K562 (cell line): ENCODE measurements at regions not wholly inside any gene's neighbourhood (a gene's known extent, or its start where the extent isn't known, plus 50 kb on each side); places are given as distances from the start of the nearest gene placed in this dataset.

Source experiments
- CHCHD3 ChIP-seq: fragments of 250-450 bp; sonication (Bioruptor Pico); IDR thresholded peaks from 2 replicates; pipeline ENCODE4 v2.1.2; 2022; ENCODE audit warnings: mild to moderate bottlenecking
- CREB3 ChIP-seq: fragments of 450-650 bp; conservative IDR thresholded peaks from 2 replicates; pipeline ENCODE4 v1.6.1; 2016; ENCODE audit warnings: missing genetic modification characterization, low read depth, mild to moderate bottlenecking, missing compliant biosample characterization, moderate library complexity
- CTBP1 ChIP-seq: fragments of 450-650 bp; IDR thresholded peaks from 2 replicates; pipeline ENCODE4 v1.6.1; 2016; ENCODE audit warnings: borderline replicate concordance
- DPF2 ChIP-seq: fragments of 450-650 bp; IDR thresholded peaks from 2 replicates; pipeline ENCODE4 v1.6.1; 2016
- JUND ChIP-seq, 2 experiments: IDR thresholded peaks; 2 replicates in 1 of 2; 3 replicates in 1 of 2; pipeline ENCODE4 v1.6.1; 2011; ENCODE audit warnings: borderline replicate concordance in 2 of 2, low read depth in 2 of 2, low read length in 2 of 2, improper control_type of control experiment in 1 of 2, missing biosample characterization in 1 of 2, missing genetic modification characterization in 1 of 2, missing genetic modification reagents in 1 of 2
- POLR3A ChIP-seq: IDR thresholded peaks from 2 replicates; pipeline ENCODE4 v1.6.1; 2011; ENCODE audit warnings: borderline replicate concordance, mild to moderate bottlenecking, moderate library complexity; ENCODE audit not compliant: insufficient read length, insufficient read depth; ENCODE audit errors: extremely low read depth
- RAD51 ChIP-seq: fragments of 450-650 bp; IDR thresholded peaks from 2 replicates; pipeline ENCODE4 v1.7.1; 2016; ENCODE audit warnings: low read depth, mild to moderate bottlenecking, borderline replicate concordance
- SFPQ ChIP-seq: fragments of 200-400 bp; formaldehyde crosslinking; IDR thresholded peaks from 2 replicates; pipeline ENCODE4 v1.6.1; 2017; ENCODE audit warnings: mild to moderate bottlenecking, low read depth, low read length, moderate library complexity
- TAF1 ChIP-seq: IDR thresholded peaks from 2 replicates; pipeline ENCODE4 v1.6.1; 2011; ENCODE audit warnings: mild to moderate bottlenecking, low read length, moderate library complexity; ENCODE audit not compliant: insufficient read depth, control insufficient read depth, severe bottlenecking; ENCODE audit errors: extremely low read depth
- ZFP1 ChIP-seq: fragments of 450-650 bp; formaldehyde crosslinking; IDR thresholded peaks from 2 replicates; pipeline ENCODE4 v1.4.0; 2020; ENCODE audit warnings: mild to moderate bottlenecking, mixed read lengths
- TF ChIP-seq, protein P1 (sequence below): sonication (generic); formaldehyde crosslinking; IDR thresholded peaks from 2 replicates; pipeline ENCODE4 v1.8.1; 2023; ENCODE audit warnings: mild to moderate bottlenecking, missing genetic modification reagents

DNA sequence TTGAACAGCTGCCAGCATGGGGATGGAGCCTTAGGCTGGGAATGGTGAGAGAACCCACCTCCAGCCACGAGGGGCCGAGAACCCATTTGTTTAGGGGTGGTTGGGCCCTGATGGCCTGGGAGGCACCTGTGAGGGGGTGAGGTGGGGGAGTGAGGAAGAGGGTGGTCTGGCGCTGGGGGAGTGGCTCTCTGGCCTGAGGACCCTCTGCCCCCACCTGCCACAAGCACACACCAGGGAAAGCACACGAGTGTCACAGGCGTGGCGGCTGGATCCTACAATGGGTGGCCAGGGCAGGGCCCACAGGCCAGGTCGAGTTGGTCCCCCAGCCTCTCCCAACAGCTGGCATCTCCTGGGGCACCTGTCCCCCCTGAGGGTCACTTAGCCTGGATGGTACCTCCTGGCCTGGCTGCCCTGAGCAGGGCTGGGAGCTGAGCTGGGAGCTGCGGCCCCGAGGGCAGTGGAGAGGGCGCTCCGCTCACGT lies 340.5 kb downstream of the TMEM121 start (continued):
- TF ChIP-seq POLR3A = no peak
- TF ChIP-seq CREB3 (tag) = no peak
- TF ChIP-seq ZFP1 = no peak
- no peak for TF ChIP-seq CHCHD3 (CRISPR knock-in tag)
- no peak for TF ChIP-seq RAD51
- TF ChIP-seq, protein P1, sequence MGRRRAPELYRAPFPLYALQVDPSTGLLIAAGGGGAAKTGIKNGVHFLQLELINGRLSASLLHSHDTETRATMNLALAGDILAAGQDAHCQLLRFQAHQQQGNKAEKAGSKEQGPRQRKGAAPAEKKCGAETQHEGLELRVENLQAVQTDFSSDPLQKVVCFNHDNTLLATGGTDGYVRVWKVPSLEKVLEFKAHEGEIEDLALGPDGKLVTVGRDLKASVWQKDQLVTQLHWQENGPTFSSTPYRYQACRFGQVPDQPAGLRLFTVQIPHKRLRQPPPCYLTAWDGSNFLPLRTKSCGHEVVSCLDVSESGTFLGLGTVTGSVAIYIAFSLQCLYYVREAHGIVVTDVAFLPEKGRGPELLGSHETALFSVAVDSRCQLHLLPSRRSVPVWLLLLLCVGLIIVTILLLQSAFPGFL (CRISPR knock-in tag) = no peak
- no peak for TF ChIP-seq CTBP1
- TF ChIP-seq TAF1 = no peak
- no peak for TF ChIP-seq DPF2
- no peak for TF ChIP-seq JUND (IDR thresholded peaks at IDR 0.05; ENCODE audit: borderline replicate concordance, low read depth, low read length)
- no peak for TF ChIP-seq JUND (tag; IDR thresholded peaks at IDR 0.05; ENCODE audit: borderline replicate concordance, low read depth, low read length)
- TF ChIP-seq SFPQ = no peak
